Activated CD4-positive, alpha-beta memory T cell treated with anti-CD3 and anti-CD28 coated beads, Interleukin-2, amount 10 ng/mL, durations not matched to agents 7 days and 5 days (primary cell): ENCODE measurements at regions not wholly inside any gene's neighbourhood (a gene's known extent, or its start where the extent isn't known, plus 50 kb on each side); places are given as distances from the start of the nearest gene placed in this dataset.

Experiments
- CTCF ChIA-PET: fragments of 350-600 bp; sonication (Branson Sonifier 250); formaldehyde crosslinking; loops from one replicate; lab custom pipeline; 2021; ENCODE audit warnings: antibody characterized with exemption, inconsistent platforms; lab: Charles Lee
- POLR2A ChIA-PET: fragments of 350-600 bp; sonication (Branson Sonifier 250); formaldehyde crosslinking; loops from one replicate; lab custom pipeline; 2021; ENCODE audit warnings: antibody characterized with exemption; lab: Charles Lee
- DNase-seq: peaks from one replicate; pipeline ENCODE4 v3.0.0-alpha.2; 2020
- H3K27ac Mint-ChIP-seq: one replicate; pipeline ENCODE4 v1.8.0; 2021; ENCODE audit warnings: mild to moderate bottlenecking, mixed read lengths
- H3K27me3 Mint-ChIP-seq: one replicate; pipeline ENCODE4 v1.8.0; 2021; ENCODE audit warnings: mixed read lengths
- H3K36me3 Mint-ChIP-seq: one replicate; pipeline ENCODE4 v1.8.0; 2021; ENCODE audit warnings: low read depth, mixed read lengths
- H3K4me1 Mint-ChIP-seq: one replicate; pipeline ENCODE4 v1.8.0; 2021; ENCODE audit warnings: mixed read lengths
- H3K4me3 Mint-ChIP-seq: one replicate; pipeline ENCODE4 v1.8.0; 2021; ENCODE audit warnings: mild to moderate bottlenecking, mixed read lengths
- H3K9me3 Mint-ChIP-seq: one replicate; pipeline ENCODE4 v1.8.0; 2021; ENCODE audit warnings: mixed read lengths

- Mint-ChIP-seq H3K4me1 (no peaks in the 10 kb centered on the region), H3K27me3 (peaks cover 7% of the 10 kb centered on the region), H3K9me3 (no peaks in the 10 kb centered on the region), H3K27ac (no peak overlapping the region), H3K4me3 (no peak overlapping the region), H3K36me3 (no peaks in the 10 kb centered on the region)
- POLR2A ChIA-PET = no interaction called here
- CTCF ChIA-PET = no interaction called here
- DNase-seq = no peak
Observed at GRCh38 chr5:88488130-88488529, 219.5 kb upstream of the TMEM161B start.

- H3K9me3 Mint-ChIP-seq = no peaks in the 10 kb centered on the region
- POLR2A ChIA-PET = no interaction called here
- DNase-seq = no peak
Observed at GRCh38 chr5:88487066-88487465, 218.4 kb upstream of the TMEM161B start.

DNA sequence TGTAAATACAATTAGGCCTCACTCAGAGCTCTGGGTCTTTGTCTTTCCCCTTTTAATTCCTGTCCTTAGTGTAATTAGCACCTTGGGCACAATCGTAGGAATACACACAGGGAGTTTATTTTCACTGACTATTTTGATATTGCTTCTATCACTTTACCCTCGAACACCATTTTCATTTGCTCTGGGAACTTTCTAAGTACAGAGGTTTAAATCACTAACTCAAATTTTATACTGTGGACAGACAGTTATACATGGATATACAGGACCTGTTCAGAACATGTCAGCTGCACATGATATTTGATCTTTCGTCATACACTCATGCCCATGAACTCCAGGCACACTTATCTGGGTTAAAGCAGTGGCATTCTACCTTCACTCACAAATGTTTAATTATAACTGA lies 217.8 kb upstream of the TMEM161B start:
- no peaks in the 10 kb centered on the region for H3K4me1 Mint-ChIP-seq

More at GRCh38 chr5:88487066-88487465, 218.4 kb upstream of the TMEM161B start:
- no peak overlapping the region for H3K27ac Mint-ChIP-seq
- no peak overlapping the region for H3K4me3 Mint-ChIP-seq
- CTCF ChIA-PET = no interaction called here
- H3K4me1 Mint-ChIP-seq = no peaks in the 10 kb centered on the region
- H3K27me3 Mint-ChIP-seq = peaks cover 4% of the 10 kb centered on the region
- H3K36me3 Mint-ChIP-seq = no peaks in the 10 kb centered on the region

DNA sequence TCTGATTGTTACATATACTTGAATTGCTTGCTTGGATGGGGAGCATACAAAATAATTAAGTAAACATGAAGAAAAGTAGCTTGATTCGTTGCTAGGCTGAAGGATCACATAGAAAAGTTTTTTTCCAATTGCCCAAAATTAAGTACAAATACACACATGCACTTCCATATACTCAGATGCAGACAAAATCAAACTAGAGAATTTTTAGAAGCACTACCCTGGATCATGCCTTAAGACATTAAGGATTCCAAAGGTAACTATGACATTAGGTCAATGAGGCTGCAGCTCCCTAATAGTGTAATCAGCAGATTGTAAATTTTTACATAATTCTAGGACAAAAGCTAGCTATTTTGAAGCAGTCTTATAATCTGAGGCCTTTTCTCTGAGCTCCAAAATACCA lies 216.9 kb upstream of the TMEM161B start:
- no peak overlapping the region for H3K27ac Mint-ChIP-seq
- CTCF ChIA-PET = interaction anchor here (1.5 kb wide), 1 partner anchor 117 kb away, joined by 4 read pairs; no protein-coding TSS in a partner anchor
- DNase-seq = no peak
- peaks cover 2% of the 10 kb centered on the region for H3K27me3 Mint-ChIP-seq
- H3K36me3 Mint-ChIP-seq = no peaks in the 10 kb centered on the region
- no peaks in the 10 kb centered on the region for H3K4me1 Mint-ChIP-seq
- H3K9me3 Mint-ChIP-seq = no peaks in the 10 kb centered on the region
- H3K4me3 Mint-ChIP-seq = no peak overlapping the region
- POLR2A ChIA-PET = no interaction called here

More for the DNA sequence above, 217.8 kb upstream of the TMEM161B start:
- CTCF ChIA-PET = interaction anchor here (1.5 kb wide), 1 partner anchor 116 kb away, joined by 4 read pairs; no protein-coding TSS in a partner anchor
- no peaks in the 10 kb centered on the region for H3K36me3 Mint-ChIP-seq
- no peak overlapping the region for H3K27ac Mint-ChIP-seq
- peaks cover 2% of the 10 kb centered on the region for H3K27me3 Mint-ChIP-seq
- no peak for DNase-seq
- no peaks in the 10 kb centered on the region for H3K9me3 Mint-ChIP-seq
- POLR2A ChIA-PET = no interaction called here
- no peak overlapping the region for H3K4me3 Mint-ChIP-seq

- H3K27me3 Mint-ChIP-seq = peaks cover 3% of the 10 kb centered on the region
- H3K36me3 Mint-ChIP-seq = no peaks in the 10 kb centered on the region
- ChIA-PET POLR2A (no interaction called here), CTCF (no interaction called here)
- H3K4me1 Mint-ChIP-seq = no peaks in the 10 kb centered on the region
- no peak overlapping the region for H3K4me3 Mint-ChIP-seq
- no peak overlapping the region for H3K27ac Mint-ChIP-seq
- H3K9me3 Mint-ChIP-seq = no peaks in the 10 kb centered on the region
- no peak for DNase-seq
Observed at GRCh38 chr5:88483964-88484672, 215.5 kb upstream of the TMEM161B start.

DNA sequence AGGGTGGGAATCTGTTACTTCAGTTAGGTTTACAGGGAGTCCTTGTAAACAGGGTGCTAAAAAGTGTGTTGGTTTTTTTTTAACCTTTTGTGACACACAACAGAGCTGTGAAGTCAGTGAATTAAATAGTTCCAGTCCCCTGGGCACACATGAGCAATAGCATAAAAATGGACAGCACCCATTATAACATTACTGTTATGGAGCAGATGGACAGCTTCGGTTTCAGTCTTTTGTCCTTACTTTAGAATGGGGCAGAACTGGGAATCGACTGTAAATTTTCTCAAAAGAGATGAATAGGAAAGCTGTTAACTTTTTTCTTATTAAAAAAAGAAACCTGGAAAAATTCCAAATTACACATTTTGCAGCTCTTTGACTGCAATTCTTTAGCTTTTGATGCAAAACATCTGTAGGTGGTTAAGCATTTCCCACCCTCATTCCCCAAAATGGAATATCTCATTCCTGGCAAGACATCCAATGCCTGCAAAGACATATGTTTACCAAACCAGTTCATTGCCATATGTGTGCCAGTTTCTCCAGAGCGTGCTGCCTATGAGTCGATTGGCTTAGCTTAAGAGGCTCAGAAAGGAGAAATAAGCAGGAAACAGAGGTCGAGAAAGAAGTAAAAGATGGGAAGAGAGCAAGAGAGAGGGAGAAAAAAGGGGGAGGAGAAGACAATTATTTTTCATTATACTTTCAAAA lies 212.3 kb upstream of the TMEM161B start:
- Mint-ChIP-seq H3K4me1 (no peaks in the 10 kb centered on the region), H3K36me3 (no peaks in the 10 kb centered on the region), H3K27ac (no peak overlapping the region), H3K9me3 (no peaks in the 10 kb centered on the region), H3K4me3 (no peak overlapping the region), H3K27me3 (peaks cover 3% of the 10 kb centered on the region)
- ChIA-PET CTCF (no interaction called here), POLR2A (no interaction called here)
- DNase-seq = no peak

GRCh38 chr5:88480245-88480644 lies 211.6 kb upstream of the TMEM161B start:
- Mint-ChIP-seq H3K4me3 (no peak overlapping the region), H3K9me3 (no peaks in the 10 kb centered on the region), H3K36me3 (no peaks in the 10 kb centered on the region), H3K27ac (no peak overlapping the region), H3K4me1 (no peaks in the 10 kb centered on the region), H3K27me3 (peaks cover 3% of the 10 kb centered on the region)
- ChIA-PET CTCF (no interaction called here), POLR2A (no interaction called here)
- no peak for DNase-seq

DNA sequence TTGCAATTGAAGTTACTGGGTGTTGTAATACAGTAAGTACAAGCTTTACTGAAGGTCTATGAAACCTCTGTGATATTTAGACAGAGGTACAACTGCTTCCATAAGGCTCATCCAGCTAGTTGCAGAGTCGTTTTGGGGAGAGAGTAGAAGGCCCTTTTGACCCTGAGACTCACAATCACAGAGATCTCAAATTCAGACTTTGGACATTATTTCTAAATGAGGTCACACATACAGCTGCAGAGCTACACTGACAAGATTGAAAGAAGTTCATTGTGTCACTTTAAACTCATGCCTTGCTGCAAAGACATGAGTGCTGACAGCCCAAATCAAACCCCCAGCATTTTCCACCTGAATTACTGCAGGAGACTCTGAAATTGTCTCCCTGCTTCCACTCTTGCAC lies 205.9 kb upstream of the TMEM161B start:
- Mint-ChIP-seq H3K4me3 (no peak overlapping the region), H3K27me3 (peaks cover 7% of the 10 kb centered on the region), H3K27ac (no peak overlapping the region), H3K36me3 (no peaks in the 10 kb centered on the region), H3K9me3 (no peaks in the 10 kb centered on the region), H3K4me1 (no peaks in the 10 kb centered on the region)
- POLR2A ChIA-PET = no interaction called here
- no peak for DNase-seq
- CTCF ChIA-PET = no interaction called here

GRCh38 chr5:88470745-88471144 lies 202.1 kb upstream of the TMEM161B start:
- DNase-seq = no peak
- POLR2A ChIA-PET = no interaction called here
- CTCF ChIA-PET = no interaction called here
- H3K27me3 Mint-ChIP-seq = peaks cover 12% of the 10 kb centered on the region
- H3K36me3 Mint-ChIP-seq = no peaks in the 10 kb centered on the region
- no peak overlapping the region for H3K27ac Mint-ChIP-seq
- no peaks in the 10 kb centered on the region for H3K9me3 Mint-ChIP-seq
- H3K4me3 Mint-ChIP-seq = no peak overlapping the region
- no peaks in the 10 kb centered on the region for H3K4me1 Mint-ChIP-seq

DNA sequence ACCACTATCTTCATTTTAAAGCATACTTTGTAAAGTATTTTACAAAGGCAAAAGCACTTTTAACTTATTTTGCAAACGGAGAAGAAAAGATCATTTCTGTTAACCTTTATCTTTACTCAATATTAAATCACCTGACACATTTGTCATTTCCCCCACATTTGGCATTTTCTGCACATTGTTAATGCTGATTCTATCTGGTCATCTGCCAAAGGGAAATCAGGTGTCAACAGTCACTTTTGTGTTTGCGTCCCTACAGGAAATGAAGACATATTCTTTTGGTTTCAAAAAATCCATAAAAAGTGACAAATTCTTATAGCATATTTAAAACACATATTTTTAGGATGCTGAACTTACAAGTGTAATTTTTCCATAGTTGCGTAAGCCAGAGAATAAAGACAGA lies 191.3 kb upstream of the TMEM161B start:
- Mint-ChIP-seq H3K9me3 (no peaks in the 10 kb centered on the region), H3K4me3 (no peak overlapping the region), H3K4me1 (no peaks in the 10 kb centered on the region), H3K27ac (no peak overlapping the region), H3K27me3 (no peaks in the 10 kb centered on the region), H3K36me3 (no peaks in the 10 kb centered on the region)
- DNase-seq = no peak
- ChIA-PET POLR2A (no interaction called here), CTCF (no interaction called here)

- no peak for DNase-seq
- no peaks in the 10 kb centered on the region for H3K4me1 Mint-ChIP-seq
- no peaks in the 10 kb centered on the region for H3K36me3 Mint-ChIP-seq
- POLR2A ChIA-PET = no interaction called here
- CTCF ChIA-PET = no interaction called here
- no peaks in the 10 kb centered on the region for H3K27me3 Mint-ChIP-seq
- no peak overlapping the region for H3K4me3 Mint-ChIP-seq
- H3K27ac Mint-ChIP-seq = no peak overlapping the region
- no peaks in the 10 kb centered on the region for H3K9me3 Mint-ChIP-seq
Observed at GRCh38 chr5:88452820-88453219, 184.2 kb upstream of the TMEM161B start.

GRCh38 chr5:88450239-88450638 lies 181.6 kb upstream of the TMEM161B start:
- Mint-ChIP-seq H3K9me3 (no peaks in the 10 kb centered on the region), H3K27me3 (no peaks in the 10 kb centered on the region), H3K27ac (no peak overlapping the region), H3K4me3 (no peak overlapping the region), H3K36me3 (no peaks in the 10 kb centered on the region), H3K4me1 (no peaks in the 10 kb centered on the region)
- no peak for DNase-seq
- CTCF ChIA-PET = no interaction called here
- POLR2A ChIA-PET = no interaction called here

DNA sequence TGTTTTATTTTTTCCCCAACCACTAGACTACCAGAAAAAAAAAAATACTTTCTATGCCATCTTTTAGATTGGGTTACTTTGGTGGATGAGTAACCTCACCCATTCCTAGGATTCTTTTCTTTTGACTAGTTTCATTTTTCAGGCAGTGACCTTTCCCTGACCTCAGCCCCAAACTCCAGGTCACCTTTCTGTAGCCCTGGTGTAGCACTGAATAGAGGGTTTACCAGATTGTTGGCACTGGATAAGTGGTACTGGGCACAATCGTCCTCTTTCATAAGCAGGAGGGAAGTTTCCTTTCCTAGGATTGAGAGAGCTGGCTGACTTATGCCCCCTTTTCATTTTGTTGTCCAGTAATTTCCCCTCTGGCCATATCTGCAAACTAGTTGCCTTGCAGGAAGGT lies 169.4 kb upstream of the TMEM161B start:
- Mint-ChIP-seq H3K27ac (no peak overlapping the region), H3K4me1 (no peaks in the 10 kb centered on the region), H3K4me3 (no peak overlapping the region), H3K36me3 (no peaks in the 10 kb centered on the region), H3K27me3 (no peaks in the 10 kb centered on the region), H3K9me3 (no peaks in the 10 kb centered on the region)
- CTCF ChIA-PET = no interaction called here
- POLR2A ChIA-PET = no interaction called here
- no peak for DNase-seq

DNA sequence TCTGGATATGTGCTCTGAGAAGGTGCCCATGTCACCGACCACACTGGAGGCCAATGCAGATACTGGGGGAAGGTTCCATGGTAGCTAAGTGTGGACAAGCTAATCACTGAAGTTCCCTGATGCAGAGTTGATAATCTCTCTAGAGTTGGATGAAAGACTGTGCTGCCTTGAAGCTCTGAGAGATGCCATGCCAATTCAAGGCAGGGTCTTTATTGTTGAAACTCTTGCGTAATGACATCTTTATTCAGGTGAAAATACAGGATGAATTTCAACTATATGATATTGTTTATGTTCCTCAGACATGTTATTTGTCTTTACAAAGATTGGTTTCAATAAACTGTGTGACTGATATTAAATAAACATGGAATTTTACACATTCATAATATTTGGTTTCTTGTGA lies 167.6 kb upstream of the TMEM161B start:
- DNase-seq = no peak
- Mint-ChIP-seq H3K4me3 (no peak overlapping the region), H3K27me3 (peaks cover 2% of the 10 kb centered on the region), H3K9me3 (no peaks in the 10 kb centered on the region), H3K4me1 (no peaks in the 10 kb centered on the region), H3K36me3 (no peaks in the 10 kb centered on the region), H3K27ac (no peak overlapping the region)
- POLR2A ChIA-PET = no interaction called here
- CTCF ChIA-PET = no interaction called here
